Tibial nerve (tissue), 4 donors: ENCODE measurements at regions not wholly inside any gene's neighbourhood (a gene's known extent, or its start where the extent isn't known, plus 50 kb on each side); places are given as distances from the start of the nearest gene placed in this dataset.

ENCODE experiments used
- DNase-seq, 2 donors: peaks; one replicate each; pipeline ENCODE4 v3.0.0-alpha.2; 2019; ENCODE audit warnings: low spot score in 2 of 2
- H3K27ac ChIP-seq, 4 donors: fragments of 200-600 bp; sonication (generic) in 3 of 4; one replicate each; pipeline ENCODE4 v1.5.1; 2017 to 2019; ENCODE audit warnings: mild to moderate bottlenecking in 1 of 4
- H3K27me3 ChIP-seq, 2 donors: fragments of 200-600 bp; sonication (generic) in 1 of 2; one replicate each; pipeline versions ENCODE4 v1.5.1 to v1.6.0; 2017 to 2019
- H3K36me3 ChIP-seq, 3 donors: fragments of 200-600 bp; sonication (generic); one replicate each; pipeline ENCODE4 v1.5.1; 2018 to 2019
- H3K4me1 ChIP-seq, 4 donors: fragments of 200-600 bp; sonication (generic) in 3 of 4; one replicate each; pipeline ENCODE4 v1.5.1; 2017 to 2019
- H3K4me3 ChIP-seq, 4 donors: fragments of 200-600 bp; sonication (generic) in 3 of 4; one replicate each; pipeline ENCODE4 v1.5.1; 2017 to 2019; ENCODE audit warnings: mild to moderate bottlenecking in 1 of 4, moderate library complexity in 1 of 4
- H3K9me3 ChIP-seq, 4 donors: fragments of 200-600 bp; sonication (generic) in 3 of 4; one replicate each; pipeline ENCODE4 v1.5.1; 2017 to 2019
- EP300 ChIP-seq, 2 donors: sonication (generic); formaldehyde crosslinking; IDR thresholded peaks; one replicate each; pipeline ENCODE4 v1.6.1; 2017; ENCODE audit warnings: antibody characterized with exemption in 2 of 2, mild to moderate bottlenecking in 1 of 2
- POLR2A ChIP-seq, 2 donors: fragments of 450-650 bp; IDR thresholded peaks; one replicate each; pipeline ENCODE4 v1.6.1; 2017; ENCODE audit warnings: antibody characterized with exemption in 2 of 2, mild to moderate bottlenecking in 2 of 2, moderate library complexity in 2 of 2
- WGBS, 2 donors: methylation state at CpG; one replicate each; pipeline ENCODE4 v1.1.5; 2018; 5-methylcytosine and 5-hydroxymethylcytosine counted together
- TF ChIP-seq, protein P1 (sequence below), 5 experiments: fragments of 200-600 bp in 3 of 5; fragments of 450-650 bp in 2 of 5; sonication (generic) in 3 of 5; IDR thresholded peaks; one replicate each; pipeline ENCODE4 v1.5.1; 2016 to 2019; ENCODE audit warnings: antibody characterized with exemption in 5 of 5, mild to moderate bottlenecking in 3 of 5, moderate library complexity in 2 of 5

DNA sequence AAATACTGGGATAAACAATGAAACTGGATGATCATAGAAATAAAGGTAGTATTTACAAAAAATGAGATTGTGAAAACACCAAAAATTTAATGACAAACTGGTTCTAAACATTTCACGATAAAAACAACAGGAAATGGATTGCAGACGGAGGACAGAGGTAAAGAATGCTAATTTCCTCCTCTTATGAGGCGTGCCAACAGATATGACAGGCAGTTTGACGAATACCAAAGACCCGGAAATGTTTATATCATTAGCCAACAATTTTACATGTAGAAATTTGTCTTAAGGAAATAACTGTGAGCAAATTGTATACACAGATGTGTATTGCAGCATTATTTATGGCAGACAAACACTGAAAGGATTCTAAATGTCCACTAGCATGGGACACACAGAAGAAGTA is 162.0 kb upstream of the MGMT start:
- no peak overlapping the region for H3K27ac ChIP-seq
- H3K36me3 ChIP-seq: no peaks in the 10 kb centered on the region
- H3K4me1 ChIP-seq: peaks cover 0 to 13% (median 0%) of the 10 kb centered on the region in 4 donors
- 54% methylated on average over 5 of the region's 5 CpGs for WGBS, 2 donors
- no peaks in the 10 kb centered on the region for H3K27me3 ChIP-seq
- H3K9me3 ChIP-seq: peaks cover 0 to 10% (median 0%) of the 10 kb centered on the region in 4 donors
- TF ChIP-seq, protein P1, sequence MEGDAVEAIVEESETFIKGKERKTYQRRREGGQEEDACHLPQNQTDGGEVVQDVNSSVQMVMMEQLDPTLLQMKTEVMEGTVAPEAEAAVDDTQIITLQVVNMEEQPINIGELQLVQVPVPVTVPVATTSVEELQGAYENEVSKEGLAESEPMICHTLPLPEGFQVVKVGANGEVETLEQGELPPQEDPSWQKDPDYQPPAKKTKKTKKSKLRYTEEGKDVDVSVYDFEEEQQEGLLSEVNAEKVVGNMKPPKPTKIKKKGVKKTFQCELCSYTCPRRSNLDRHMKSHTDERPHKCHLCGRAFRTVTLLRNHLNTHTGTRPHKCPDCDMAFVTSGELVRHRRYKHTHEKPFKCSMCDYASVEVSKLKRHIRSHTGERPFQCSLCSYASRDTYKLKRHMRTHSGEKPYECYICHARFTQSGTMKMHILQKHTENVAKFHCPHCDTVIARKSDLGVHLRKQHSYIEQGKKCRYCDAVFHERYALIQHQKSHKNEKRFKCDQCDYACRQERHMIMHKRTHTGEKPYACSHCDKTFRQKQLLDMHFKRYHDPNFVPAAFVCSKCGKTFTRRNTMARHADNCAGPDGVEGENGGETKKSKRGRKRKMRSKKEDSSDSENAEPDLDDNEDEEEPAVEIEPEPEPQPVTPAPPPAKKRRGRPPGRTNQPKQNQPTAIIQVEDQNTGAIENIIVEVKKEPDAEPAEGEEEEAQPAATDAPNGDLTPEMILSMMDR (IDR thresholded peaks at IDR 0.05): no peak
- TF ChIP-seq POLR2A (IDR thresholded peaks at IDR 0.05) (no peak), EP300 (IDR thresholded peaks at IDR 0.05) (no peak)
- no peak for DNase-seq
- H3K4me3 ChIP-seq: no peak overlapping the region

DNA sequence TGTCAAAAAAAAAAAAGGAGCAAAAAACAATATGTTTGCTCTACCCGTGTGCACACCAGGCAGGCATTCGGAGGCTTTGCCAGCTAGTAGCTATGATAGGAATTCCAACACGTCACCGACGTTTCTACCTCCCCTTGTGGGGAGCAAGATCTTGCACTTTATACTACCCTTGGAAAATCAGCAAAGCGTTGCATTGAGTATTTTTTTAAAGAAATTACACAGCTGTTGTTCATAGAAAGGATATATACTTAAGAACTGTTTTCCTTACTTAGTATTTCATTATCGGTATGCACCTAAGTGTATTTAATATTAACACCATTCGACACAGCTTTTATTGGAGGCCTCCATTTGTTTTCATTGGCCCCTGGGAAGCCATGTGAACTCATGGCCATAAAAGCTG is 159.9 kb upstream of the MGMT start:
- TF ChIP-seq POLR2A (IDR thresholded peaks at IDR 0.05): no peak
- TF ChIP-seq, protein P1 (IDR thresholded peaks at IDR 0.05): no peak
- TF ChIP-seq EP300 (IDR thresholded peaks at IDR 0.05): no peak
- no peak for DNase-seq
- Histone ChIP-seq H3K9me3 (peaks cover 0 to 9% (median 0%) of the 10 kb centered on the region in 4 donors), H3K4me3 (no peak overlapping the region), H3K27me3 (no peaks in the 10 kb centered on the region), H3K36me3 (no peaks in the 10 kb centered on the region), H3K4me1 (peaks cover 0 to 16% (median 0%) of the 10 kb centered on the region in 4 donors), H3K27ac (no peak overlapping the region)
- 41 to 51% methylated on average over 8 of the region's 8 CpGs for WGBS, 2 donors

DNA sequence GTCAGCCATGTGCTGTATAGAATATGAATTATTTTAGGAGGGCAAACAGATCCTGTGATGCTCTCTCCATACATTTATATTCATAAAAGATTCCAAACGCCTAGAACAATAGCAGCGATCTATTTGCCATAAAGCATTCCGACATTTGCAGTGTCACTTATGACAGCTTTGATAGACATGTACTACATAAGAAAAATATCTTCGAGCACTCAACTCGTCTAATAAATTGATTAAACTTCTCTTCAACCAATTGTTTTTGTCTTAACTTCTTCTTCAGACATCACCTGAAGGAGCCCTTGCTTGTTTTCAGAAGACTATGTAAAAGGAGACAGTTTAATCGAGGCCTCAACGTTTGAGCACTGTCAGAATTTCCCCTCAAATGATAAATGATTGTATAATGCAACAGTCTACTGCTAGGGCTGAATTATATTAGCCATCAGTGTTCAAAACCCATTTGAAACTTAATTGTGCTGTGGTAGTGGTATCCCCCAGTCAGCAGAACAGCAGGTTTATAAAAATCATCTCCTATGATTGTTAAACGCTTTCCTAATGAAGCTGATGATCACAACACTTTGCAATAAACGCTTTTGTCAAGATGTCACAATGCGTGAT is 158.0 kb upstream of the MGMT start:
- Histone ChIP-seq H3K9me3 (no peaks in the 10 kb centered on the region), H3K36me3 (no peaks in the 10 kb centered on the region), H3K27ac (no peak overlapping the region), H3K27me3 (no peaks in the 10 kb centered on the region), H3K4me3 (no peak overlapping the region), H3K4me1 (peaks cover 0 to 16% (median 0%) of the 10 kb centered on the region in 4 donors)
- TF ChIP-seq POLR2A (IDR thresholded peaks at IDR 0.05): no peak
- no peak for DNase-seq
- 87 to 91% methylated on average over 10 of the region's 10 CpGs for WGBS, 2 donors

DNA sequence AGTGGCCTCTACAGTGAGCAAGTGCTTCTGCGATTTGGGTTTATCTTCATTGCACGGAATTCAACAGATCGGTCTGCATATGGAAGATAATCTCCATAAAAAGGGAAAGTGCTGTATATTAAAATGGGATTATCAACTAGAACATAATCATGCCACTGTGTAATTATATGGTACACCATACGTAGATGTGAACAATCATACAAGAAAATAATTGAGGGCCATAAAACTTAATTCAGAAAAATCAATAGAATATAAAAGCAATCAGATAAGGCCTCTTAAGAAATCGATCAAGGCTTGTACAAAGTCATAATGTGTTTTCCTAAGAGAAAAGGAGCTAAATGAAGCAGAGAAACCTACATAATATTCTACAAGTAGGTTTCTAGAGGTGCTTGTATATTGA is 157.5 kb upstream of the MGMT start:
- Histone ChIP-seq H3K4me1 (peaks cover 0 to 16% (median 0%) of the 10 kb centered on the region in 4 donors), H3K9me3 (no peaks in the 10 kb centered on the region), H3K27ac (no peak overlapping the region), H3K27me3 (no peaks in the 10 kb centered on the region), H3K4me3 (no peak overlapping the region), H3K36me3 (no peaks in the 10 kb centered on the region)
- WGBS, 2 donors: 90 to 94% methylated on average over 5 of the region's 5 CpGs
- no peak for DNase-seq
- TF ChIP-seq EP300 (IDR thresholded peaks at IDR 0.05): no peak
- TF ChIP-seq, protein P1 (IDR thresholded peaks at IDR 0.05): no peak
- no peak for TF ChIP-seq POLR2A (IDR thresholded peaks at IDR 0.05)

DNA sequence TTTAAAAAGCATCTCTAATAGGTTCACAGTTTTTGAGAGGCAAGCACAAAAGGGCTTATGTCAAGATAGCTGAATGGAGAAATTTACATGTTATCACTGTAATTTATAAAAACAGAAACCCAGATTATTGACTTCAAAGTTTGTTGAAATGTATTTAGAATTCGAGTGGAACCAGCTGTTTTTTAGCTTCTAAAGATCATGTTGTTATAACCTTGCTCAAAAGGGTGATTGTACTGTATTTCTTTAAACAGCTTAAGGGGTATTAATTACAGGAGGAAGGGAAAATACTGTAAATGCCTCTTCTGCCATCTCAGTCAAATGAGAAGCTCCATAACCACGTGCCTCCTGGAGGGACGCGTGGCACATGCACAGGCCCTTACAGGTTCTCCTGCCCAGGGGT is 156.2 kb upstream of the MGMT start:
- Histone ChIP-seq H3K4me3 (no peak overlapping the region), H3K27ac (no peak overlapping the region), H3K4me1 (peaks cover 0 to 15% (median 0%) of the 10 kb centered on the region in 4 donors), H3K9me3 (peaks cover 0 to 5% (median 0%) of the 10 kb centered on the region in 4 donors), H3K27me3 (no peaks in the 10 kb centered on the region), H3K36me3 (no peaks in the 10 kb centered on the region)
- 47 to 58% methylated on average over 4 of the region's 4 CpGs for WGBS, 2 donors
- TF ChIP-seq, protein P1 (IDR thresholded peaks at IDR 0.05): no peak
- TF ChIP-seq EP300 (IDR thresholded peaks at IDR 0.05) (no peak), POLR2A (IDR thresholded peaks at IDR 0.05) (no peak)
- DNase-seq: no peak
